ENCODE measurements at regions not wholly inside any gene's neighbourhood (a gene's known extent, or its start where the extent isn't known, plus 50 kb on each side); places are given as distances from the start of the nearest gene placed in this dataset.
"Not testable (repeated sequence)": the region's sequence is repeated elsewhere in the genome, so short reads cannot be mapped to it uniquely, and the experiment has no call there.

GRCh38 chr15:21284353-21284752, 155.9 kb downstream of the POTEB3 start:
- dilution Hi-C loops (cut with HindIII; ENCODE audit: low sequenced_read_pairs, unreplicated experiment); in situ Hi-C loops (cut with MboI; ENCODE audit: low sequenced_read_pairs); H3K79me1 ChIP-seq (ENCODE audit: low read depth in 1 of 2, low read length in 2 of 2); POLR2A ChIA-PET (ENCODE audit: unreplicated experiment); H3K14ac ChIP-seq (replicated peaks; ENCODE audit: low read depth, low read length); DNase-seq; H3K4me3 ChIP-seq (ENCODE audit: insufficient read depth, low read depth, low read length); H3K27ac ChIP-seq (ENCODE audit: insufficient read depth, low read length); H2AK9ac ChIP-seq (replicated peaks; ENCODE audit: low read depth, low read length, poor library complexity); H4K91ac ChIP-seq (ENCODE audit: insufficient read depth, low read depth, low read length); H2BK5ac ChIP-seq (ENCODE audit: low read depth, low read length, poor library complexity, severe bottlenecking); H3K4me1 ChIP-seq (ENCODE audit: control insufficient read depth, insufficient read depth, low read length); H4K20me1 ChIP-seq (ENCODE audit: insufficient read depth, low read length); H2AK5ac ChIP-seq (ENCODE audit: low read depth, low read length); H2BK20ac ChIP-seq (ENCODE audit: low read depth, low read length); H2BK15ac ChIP-seq (ENCODE audit: low read depth, low read length); H3K18ac ChIP-seq (ENCODE audit: low read depth, low read length); H3K27me3 ChIP-seq (ENCODE audit: control insufficient read depth, insufficient read depth, low read length); H2AFZ ChIP-seq (replicated peaks; ENCODE audit: low read length, poor library complexity); intact Hi-C loops (cut with micrococcal nuclease); H3K4me2 ChIP-seq (ENCODE audit: low read depth, low read length); H2BK120ac ChIP-seq (ENCODE audit: low read depth, low read length); H3K56ac ChIP-seq (ENCODE audit: extremely low read depth, insufficient read depth, low read length); H3K23ac ChIP-seq (ENCODE audit: low read depth, low read length); H3K9me1 ChIP-seq (ENCODE audit: insufficient read depth, low read length); H3K9me3 ChIP-seq (ENCODE audit: control insufficient read depth, insufficient read depth, low read length); BruUV-seq (replicated peaks); H4K8ac ChIP-seq (ENCODE audit: low read depth in 2 of 2, low read length in 2 of 2); H3K4ac ChIP-seq (ENCODE audit: low read depth, low read length); H3K36me3 ChIP-seq (ENCODE audit: control insufficient read depth, insufficient read depth, low read length); H3K9ac ChIP-seq (ENCODE audit: low read depth, low read length); H4K5ac ChIP-seq (ENCODE audit: low read depth, low read length): not testable (repeated sequence)
- CTCF ChIA-PET = interaction anchor here (0.6 kb wide), 1 partner anchor 13 kb away, joined by 3 read pairs; no protein-coding TSS in a partner anchor
- ATAC-seq (ENCODE audit: low read depth) = peak; percentile 85
- WGBS, 2 experiments (ENCODE audit: extremely low coverage in 2 of 2, insufficient read length in 1 of 2) = no CpG with 5 or more reads among the region's 2 CpGs

GRCh38 chr15:21283210-21283609, 157.1 kb downstream of the POTEB3 start:
- ATAC-seq (ENCODE audit: low read depth) = not testable (repeated sequence)

More at GRCh38 chr15:21283210-21283609, 157.1 kb downstream of the POTEB3 start:
- POLR2A ChIA-PET (ENCODE audit: unreplicated experiment); H3K9ac ChIP-seq (ENCODE audit: low read depth, low read length); in situ Hi-C loops (cut with MboI; ENCODE audit: low sequenced_read_pairs); dilution Hi-C loops (cut with HindIII; ENCODE audit: low sequenced_read_pairs, unreplicated experiment); H2AK5ac ChIP-seq (ENCODE audit: low read depth, low read length); H3K18ac ChIP-seq (ENCODE audit: low read depth, low read length); H2BK120ac ChIP-seq (ENCODE audit: low read depth, low read length); H3K9me1 ChIP-seq (ENCODE audit: insufficient read depth, low read length); H4K8ac ChIP-seq (ENCODE audit: low read depth in 2 of 2, low read length in 2 of 2); H3K14ac ChIP-seq (replicated peaks; ENCODE audit: low read depth, low read length); H3K4me1 ChIP-seq (ENCODE audit: control insufficient read depth, insufficient read depth, low read length); intact Hi-C loops (cut with micrococcal nuclease); H2AK9ac ChIP-seq (replicated peaks; ENCODE audit: low read depth, low read length, poor library complexity); H3K9me3 ChIP-seq (ENCODE audit: control insufficient read depth, insufficient read depth, low read length); H2BK5ac ChIP-seq (ENCODE audit: low read depth, low read length, poor library complexity, severe bottlenecking); H2AFZ ChIP-seq (replicated peaks; ENCODE audit: low read length, poor library complexity); DNase-seq; H4K5ac ChIP-seq (ENCODE audit: low read depth, low read length); H3K56ac ChIP-seq (ENCODE audit: extremely low read depth, insufficient read depth, low read length); H2BK15ac ChIP-seq (ENCODE audit: low read depth, low read length); H3K23ac ChIP-seq (ENCODE audit: low read depth, low read length); H4K91ac ChIP-seq (ENCODE audit: insufficient read depth, low read depth, low read length); H3K4me3 ChIP-seq (ENCODE audit: insufficient read depth, low read depth, low read length); H4K20me1 ChIP-seq (ENCODE audit: insufficient read depth, low read length); H3K4me2 ChIP-seq (ENCODE audit: low read depth, low read length); H2BK20ac ChIP-seq (ENCODE audit: low read depth, low read length); H3K27ac ChIP-seq (ENCODE audit: insufficient read depth, low read length); H3K79me1 ChIP-seq (ENCODE audit: low read depth in 1 of 2, low read length in 2 of 2); H3K4ac ChIP-seq (ENCODE audit: low read depth, low read length); BruUV-seq (replicated peaks); H3K27me3 ChIP-seq (ENCODE audit: control insufficient read depth, insufficient read depth, low read length); H3K36me3 ChIP-seq (ENCODE audit: control insufficient read depth, insufficient read depth, low read length): not testable (repeated sequence)
- no CpG with 5 or more reads among the region's 1 CpG for WGBS, 2 experiments (ENCODE audit: extremely low coverage in 2 of 2, insufficient read length in 1 of 2)
- CTCF ChIA-PET = interaction anchor here (0.5 kb wide), 1 partner anchor 12 kb away, joined by 3 read pairs; no protein-coding TSS in a partner anchor
